Skeletal muscle tissue (tissue), 3 donors: ENCODE measurements at regions not wholly inside any gene's neighbourhood (a gene's known extent, or its start where the extent isn't known, plus 50 kb on each side); places are given as distances from the start of the nearest gene placed in this dataset.

Experiments
- H3K27ac ChIP-seq: one replicate; pipeline ENCODE4 v1.7.0; 2013; ENCODE audit warnings: mild to moderate bottlenecking, low read depth, low read length, inconsistent platforms
- H3K27me3 ChIP-seq, 3 donors: one replicate each; pipeline ENCODE4 v1.7.0; 2013; ENCODE audit warnings: low read length in 3 of 3; ENCODE audit not compliant: control insufficient read depth in 3 of 3, insufficient read depth in 3 of 3
- H3K36me3 ChIP-seq, 3 donors: one replicate each; pipeline ENCODE4 v1.7.0; 2013; ENCODE audit warnings: low read length in 3 of 3; ENCODE audit not compliant: control insufficient read depth in 3 of 3, insufficient read depth in 3 of 3
- H3K4me1 ChIP-seq, 3 donors: one replicate each; pipeline ENCODE4 v1.7.0; 2013; ENCODE audit warnings: low read length in 3 of 3, mild to moderate bottlenecking in 3 of 3; ENCODE audit not compliant: control insufficient read depth in 3 of 3, insufficient read depth in 3 of 3
- H3K4me3 ChIP-seq, 3 donors: one replicate each; pipeline ENCODE4 v1.7.0; 2013; ENCODE audit warnings: low read length in 3 of 3
- H3K9ac ChIP-seq, 3 donors: one replicate each; pipeline ENCODE4 v1.7.0; 2013; ENCODE audit warnings: low read length in 3 of 3, mild to moderate bottlenecking in 3 of 3, moderate library complexity in 2 of 3, low read depth in 1 of 3
- H3K9me3 ChIP-seq, 3 donors: one replicate each; pipeline ENCODE4 v1.7.0; 2013; ENCODE audit warnings: low read length in 3 of 3; ENCODE audit not compliant: control insufficient read depth in 3 of 3
- donor health status: Osteomylitis.

GRCh38 chrX:2607113-2607512, 84.0 kb upstream of the CD99 start:
- H3K27me3 ChIP-seq: no peaks in the 10 kb centered on the region
- H3K9ac ChIP-seq: no peak overlapping the region
- H3K36me3 ChIP-seq: peaks cover 0 to 2% (median 0%) of the 10 kb centered on the region in 3 donors
- H3K4me1 ChIP-seq: peaks cover 4 to 16% (median 8%) of the 10 kb centered on the region in 3 donors
- H3K4me3 ChIP-seq: no peak overlapping the region
- no peaks in the 10 kb centered on the region for H3K9me3 ChIP-seq
- H3K27ac ChIP-seq: no peak overlapping the region

GRCh38 chrX:2600564-2600963, 90.5 kb upstream of the CD99 start:
- peaks cover 0 to 3% (median 2%) of the 10 kb centered on the region in 3 donors for H3K36me3 ChIP-seq
- no peaks in the 10 kb centered on the region for H3K9me3 ChIP-seq
- H3K27ac ChIP-seq: no peak overlapping the region
- H3K4me1 ChIP-seq: peaks cover 0 to 8% (median 5%) of the 10 kb centered on the region in 3 donors
- H3K4me3 ChIP-seq: no peak overlapping the region
- H3K27me3 ChIP-seq: no peaks in the 10 kb centered on the region
- H3K9ac ChIP-seq: peak overlapping the region in 1 of 3 donors; percentile 3

GRCh38 chrX:2596555-2597255, 94.4 kb upstream of the CD99 start:
- Histone ChIP-seq H3K4me3 (no peak overlapping the region), H3K36me3 (peaks cover 0 to 3% (median 0%) of the 10 kb centered on the region in 3 donors), H3K27me3 (no peaks in the 10 kb centered on the region), H3K9me3 (no peaks in the 10 kb centered on the region), H3K27ac (no peak overlapping the region), H3K4me1 (peaks cover 0 to 11% (median 5%) of the 10 kb centered on the region in 3 donors), H3K9ac (no peak overlapping the region)

- Histone ChIP-seq H3K27me3 (no peaks in the 10 kb centered on the region), H3K9me3 (no peaks in the 10 kb centered on the region), H3K27ac (no peak overlapping the region), H3K4me3 (no peak overlapping the region), H3K4me1 (peaks cover 0 to 11% (median 5%) of the 10 kb centered on the region in 3 donors), H3K36me3 (peaks cover 0 to 3% (median 0%) of the 10 kb centered on the region in 3 donors), H3K9ac (no peak overlapping the region)
Observed at GRCh38 chrX:2596045-2596444, 95.0 kb upstream of the CD99 start.

- no peak overlapping the region for H3K9ac ChIP-seq
- H3K4me3 ChIP-seq: no peak overlapping the region
- H3K4me1 ChIP-seq: peaks cover 0 to 5% (median 0%) of the 10 kb centered on the region in 3 donors
- no peak overlapping the region for H3K27ac ChIP-seq
- no peaks in the 10 kb centered on the region for H3K27me3 ChIP-seq
- H3K9me3 ChIP-seq: no peaks in the 10 kb centered on the region
- H3K36me3 ChIP-seq: no peaks in the 10 kb centered on the region
Observed at GRCh38 chrX:2595258-2595657, 94.5 kb upstream of the DHRSX start.

- Histone ChIP-seq H3K36me3 (no peaks in the 10 kb centered on the region), H3K4me3 (no peak overlapping the region), H3K9ac (no peak overlapping the region), H3K9me3 (no peaks in the 10 kb centered on the region), H3K4me1 (peaks cover 0 to 5% (median 0%) of the 10 kb centered on the region in 3 donors), H3K27me3 (no peaks in the 10 kb centered on the region), H3K27ac (no peak overlapping the region)
Observed at GRCh38 chrX:2594491-2594890, 93.7 kb upstream of the DHRSX start.

- Histone ChIP-seq H3K36me3 (no peaks in the 10 kb centered on the region), H3K27ac (no peak overlapping the region), H3K9me3 (no peaks in the 10 kb centered on the region), H3K27me3 (no peaks in the 10 kb centered on the region), H3K4me3 (no peak overlapping the region), H3K4me1 (peaks cover 0 to 5% (median 0%) of the 10 kb centered on the region in 3 donors), H3K9ac (no peak overlapping the region)
Observed at GRCh38 chrX:2592279-2592678, 91.5 kb upstream of the DHRSX start.

GRCh38 chrX:2589186-2590020, 88.6 kb upstream of the DHRSX start:
- Histone ChIP-seq H3K36me3 (no peaks in the 10 kb centered on the region), H3K27me3 (peaks cover 15 to 19% (median 19%) of the 10 kb centered on the region in 3 donors), H3K27ac (no peak overlapping the region), H3K9me3 (no peaks in the 10 kb centered on the region), H3K4me3 (no peak overlapping the region), H3K9ac (no peak overlapping the region), H3K4me1 (no peaks in the 10 kb centered on the region)

- Histone ChIP-seq H3K4me1 (no peaks in the 10 kb centered on the region), H3K9ac (no peak overlapping the region), H3K9me3 (no peaks in the 10 kb centered on the region), H3K36me3 (no peaks in the 10 kb centered on the region), H3K27me3 (peaks cover 20 to 23% (median 22%) of the 10 kb centered on the region in 3 donors), H3K27ac (no peak overlapping the region), H3K4me3 (no peak overlapping the region)
Observed at GRCh38 chrX:2588049-2588448, 87.3 kb upstream of the DHRSX start.

GRCh38 chrX:2587146-2587545, 86.4 kb upstream of the DHRSX start:
- H3K27ac ChIP-seq: no peak overlapping the region
- no peak overlapping the region for H3K4me3 ChIP-seq
- H3K4me1 ChIP-seq: no peaks in the 10 kb centered on the region
- no peaks in the 10 kb centered on the region for H3K36me3 ChIP-seq
- no peaks in the 10 kb centered on the region for H3K9me3 ChIP-seq
- H3K9ac ChIP-seq: no peak overlapping the region
- H3K27me3 ChIP-seq: peaks cover 28 to 31% (median 31%) of the 10 kb centered on the region in 3 donors
